ENCODE measurements at regions not wholly inside any gene's neighbourhood (a gene's known extent, or its start where the extent isn't known, plus 50 kb on each side); places are given as distances from the start of the nearest gene placed in this dataset.

DNA sequence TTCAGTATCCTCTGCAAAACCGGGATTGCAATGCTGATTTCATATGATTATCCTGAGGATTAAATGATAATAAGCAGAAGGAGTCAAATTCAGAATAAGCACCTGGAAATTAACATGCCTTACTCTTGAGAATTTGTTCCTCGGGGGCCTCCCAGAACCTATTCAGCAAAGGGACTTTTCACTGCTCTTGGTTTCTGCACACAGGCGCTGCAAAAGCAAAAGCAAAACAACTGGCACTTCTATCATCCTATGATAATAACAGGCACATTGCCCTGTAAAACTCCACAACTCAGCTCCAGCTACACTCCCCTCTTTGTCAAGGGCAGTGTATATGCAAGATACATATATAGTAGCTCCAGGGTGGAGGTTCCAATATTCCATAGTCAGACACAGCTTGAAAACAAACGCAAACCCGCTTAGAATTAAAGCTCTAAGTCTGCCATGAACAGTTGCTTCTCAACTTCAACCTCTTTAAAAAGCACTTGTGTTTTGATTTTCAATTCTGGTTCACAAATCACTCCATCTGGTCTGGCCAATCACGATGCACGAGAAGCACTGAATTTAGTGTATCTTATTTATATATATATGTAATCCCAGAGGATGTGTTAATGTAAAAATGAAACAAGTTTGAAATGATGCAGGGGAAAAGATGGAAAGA is 119.9 kb upstream of the PTER start:
- CTCF ChIA-PET (ENCODE audit: partially characterized antibody), result interaction anchor here (1.5 kb wide), 1 partner anchor 10 kb away, joined by 3 read pairs; no protein-coding TSS in a partner anchor
- POLR2A ChIA-PET (ENCODE audit: partially characterized antibody), result no interaction called here

More for the DNA sequence above, 119.9 kb upstream of the PTER start:
- H3K27me3 ChIP-seq (replicated peaks in 1 of 4; ENCODE audit: control insufficient read depth in 3 of 4, extremely low read depth in 1 of 4, insufficient read depth in 3 of 4, low read length in 3 of 4), result no peaks in the 10 kb centered on the region
- H3K79me1 ChIP-seq (ENCODE audit: low read depth, low read length), result no peaks in the 10 kb centered on the region
- H3K23ac ChIP-seq (ENCODE audit: insufficient read length), result no peak overlapping the region
- H4K91ac ChIP-seq (replicated peaks; ENCODE audit: insufficient read length, low read length), result no peak overlapping the region
- no peak overlapping the region for H3K4me2 ChIP-seq (ENCODE audit: insufficient read depth in 1 of 2, low read depth in 2 of 2, low read length in 2 of 2)
- H3K9me3 ChIP-seq (ENCODE audit: insufficient read depth in 2 of 2, low read depth in 1 of 2, low read length in 1 of 2), result no peaks in the 10 kb centered on the region
- no peak overlapping the region for H4K8ac ChIP-seq (ENCODE audit: extremely low read depth, insufficient read depth, low read length)
- no peaks in the 10 kb centered on the region; a peak in 1 of 8 replicates for H3K36me3 ChIP-seq (ENCODE audit: control insufficient read depth in 2 of 4, insufficient read depth in 4 of 4, low read length in 3 of 4)
- DNase-seq (ENCODE audit: low read depth in 1 of 2, low spot score in 2 of 2) (no peak), FAIRE-seq (no peak)
- H3K4me3 ChIP-seq (ENCODE audit: extremely low read depth in 1 of 4, insufficient read depth in 2 of 4, low read depth in 3 of 4, low read length in 4 of 4), result no peak overlapping the region
- no peaks in the 10 kb centered on the region for H3K79me2 ChIP-seq (ENCODE audit: control insufficient read depth in 1 of 2, insufficient read depth in 2 of 2, low read length in 2 of 2)
- TF ChIP-seq SRF (IDR thresholded peaks at IDR 0.05; ENCODE audit: low read depth, low read length) (no peak), FOSL1 (IDR thresholded peaks at IDR 0.05; ENCODE audit: insufficient read depth, low read depth, low read length) (no peak), JUN (IDR thresholded peaks at IDR 0.05; ENCODE audit: low read depth, low read length) (no peak), RBBP5 (IDR thresholded peaks at IDR 0.05; ENCODE audit: borderline replicate concordance, low read depth, low read length) (no peak), EGR1 (IDR thresholded peaks at IDR 0.05; ENCODE audit: borderline replicate concordance, low read depth, low read length) (no peak), E2F6 (IDR thresholded peaks at IDR 0.05) (no peak)
- no peak overlapping the region for H3K18ac ChIP-seq (ENCODE audit: extremely low read depth, low read length)
- H2BK5ac ChIP-seq (ENCODE audit: low read depth, low read length), result no peak overlapping the region
- no peak overlapping the region for H3K56ac ChIP-seq (replicated peaks; ENCODE audit: insufficient read length, low read depth, low read length)
- no peak overlapping the region for H2BK15ac ChIP-seq (ENCODE audit: low read length)
- no peak overlapping the region; a peak in 1 of 7 replicates for H3K9ac ChIP-seq (replicated peaks in 1 of 4; ENCODE audit: extremely low read depth in 1 of 4, low read depth in 3 of 4, low read length in 3 of 4)
- H2BK20ac ChIP-seq (ENCODE audit: low read length), result no peak overlapping the region
- no peak overlapping the region for H4K5ac ChIP-seq (ENCODE audit: insufficient read length, low read depth, low read length)
- H2BK12ac ChIP-seq (ENCODE audit: low read depth, low read length), result no peak overlapping the region
- no peaks in the 10 kb centered on the region for H4K20me1 ChIP-seq (replicated peaks in 1 of 2; ENCODE audit: control insufficient read depth in 1 of 2, insufficient read depth in 2 of 2, low read length in 2 of 2)
- no peak overlapping the region for H3K27ac ChIP-seq (ENCODE audit: low read depth, low read length)
- H2AFZ ChIP-seq (ENCODE audit: low read length), result no peak overlapping the region
- no peaks in the 10 kb centered on the region for H3K23me2 ChIP-seq (ENCODE audit: low read depth, low read length)
- H3K4ac ChIP-seq (replicated peaks; ENCODE audit: insufficient read length, low read depth, low read length), result no peak overlapping the region
- H3K4me1 ChIP-seq (replicated peaks in 1 of 4; ENCODE audit: control insufficient read depth in 3 of 4, insufficient read depth in 4 of 4, low read length in 3 of 4), result peaks cover 0 to 4% (median 1%) of the 10 kb centered on the region in 4 experiments; a peak in 3 of 7 replicates
- WGBS, 2 experiments (ENCODE audit: extremely low coverage in 1 of 2, insufficient coverage in 1 of 2, insufficient read length in 1 of 2, insufficient replicate concordance in 2 of 2, low coverage in 1 of 2, low lambda C conversion rate in 2 of 2, missing lambda C conversion rate in 1 of 2), result 88% methylated on average over 7 of the region's 7 CpGs; no CpG with 5 or more reads in 1 of the 2 experiments
- H2BK120ac ChIP-seq (replicated peaks; ENCODE audit: low read depth, low read length), result no peak overlapping the region
- no peak overlapping the region for H3K14ac ChIP-seq (ENCODE audit: insufficient read length)
- no peak overlapping the region for H2AK5ac ChIP-seq (ENCODE audit: low read depth, low read length)
